Esophagus muscularis mucosa (tissue), 4 donors: ENCODE measurements at regions not wholly inside any gene's neighbourhood (a gene's known extent, or its start where the extent isn't known, plus 50 kb on each side); places are given as distances from the start of the nearest gene placed in this dataset.

ENCODE experiments used
- CTCF ChIP-seq, 3 experiments: fragments of 200-600 bp in 2 of 3; fragments of 450-650 bp in 1 of 3; sonication (generic) in 2 of 3; IDR thresholded peaks; one replicate each; pipeline ENCODE4 v1.5.1; 2017 to 2019; ENCODE audit warnings: antibody characterized with exemption in 3 of 3, mild to moderate bottlenecking in 2 of 3, moderate library complexity in 1 of 3
- EP300 ChIP-seq: sonication (generic); formaldehyde crosslinking; IDR thresholded peaks from one replicate; pipeline ENCODE4 v1.6.1; 2017; ENCODE audit warnings: antibody characterized with exemption
- POLR2A ChIP-seq: fragments of 450-650 bp; IDR thresholded peaks from one replicate; pipeline ENCODE4 v1.6.1; 2017; ENCODE audit warnings: antibody characterized with exemption, moderate library complexity, mild to moderate bottlenecking, low read depth

- TF ChIP-seq CTCF (IDR thresholded peaks at IDR 0.05), result no peak
- no peak for TF ChIP-seq POLR2A
- TF ChIP-seq EP300, result no peak
Observed at GRCh38 chr5:144794922-144795321, 624.2 kb downstream of the KCTD16 start.
